ENCODE measurements at regions not wholly inside any gene's neighbourhood (a gene's known extent, or its start where the extent isn't known, plus 50 kb on each side); places are given as distances from the start of the nearest gene placed in this dataset.
A peak's percentile ranks its signal among the peaks of the same experiment; 100 is the strongest.

GRCh38 chr16:54588026-54588425, 301.4 kb upstream of the IRX3 start:
- 85 to 89% methylated on average over 5 of the region's 5 CpGs for WGBS, 2 experiments
- Histone ChIP-seq H3K27ac (ENCODE audit: insufficient read depth, low read depth, low read length, poor library complexity, severe bottlenecking) (no peak overlapping the region), H3K9me3 (ENCODE audit: control insufficient read depth, low read length) (no peaks in the 10 kb centered on the region), H3K4me1 (ENCODE audit: control insufficient read depth, insufficient read depth, low read length) (peaks cover 46% of the 10 kb centered on the region), H3K4me3 (ENCODE audit: insufficient read depth, low read depth, low read length) (no peak overlapping the region), H3K27me3 (ENCODE audit: control insufficient read depth, insufficient read depth, low read length, poor library complexity, severe bottlenecking) (no peaks in the 10 kb centered on the region), H3K36me3 (ENCODE audit: control insufficient read depth, insufficient read depth, low read length) (no peaks in the 10 kb centered on the region)

GRCh38 chr16:54587176-54587515, 300.6 kb upstream of the IRX3 start:
- Histone ChIP-seq H3K9me3 (ENCODE audit: control insufficient read depth, low read length) (no peaks in the 10 kb centered on the region), H3K27ac (ENCODE audit: insufficient read depth, low read depth, low read length, poor library complexity, severe bottlenecking) (no peak overlapping the region), H3K36me3 (ENCODE audit: control insufficient read depth, insufficient read depth, low read length) (no peaks in the 10 kb centered on the region), H3K4me3 (ENCODE audit: insufficient read depth, low read depth, low read length) (no peak overlapping the region), H3K27me3 (ENCODE audit: control insufficient read depth, insufficient read depth, low read length, poor library complexity, severe bottlenecking) (no peaks in the 10 kb centered on the region), H3K4me1 (ENCODE audit: control insufficient read depth, insufficient read depth, low read length) (peaks cover 47% of the 10 kb centered on the region)
- 88 to 90% methylated on average over 2 of the region's 3 CpGs for WGBS, 2 experiments

- no peak overlapping the region for H3K27ac ChIP-seq (ENCODE audit: insufficient read depth, low read depth, low read length, poor library complexity, severe bottlenecking)
- WGBS, 2 experiments: 90 to 97% methylated on average over 4 of the region's 4 CpGs
- H3K9me3 ChIP-seq (ENCODE audit: control insufficient read depth, low read length): no peaks in the 10 kb centered on the region
- no peaks in the 10 kb centered on the region for H3K36me3 ChIP-seq (ENCODE audit: control insufficient read depth, insufficient read depth, low read length)
- no peak overlapping the region for H3K4me3 ChIP-seq (ENCODE audit: insufficient read depth, low read depth, low read length)
- H3K4me1 ChIP-seq (ENCODE audit: control insufficient read depth, insufficient read depth, low read length): peaks cover 47% of the 10 kb centered on the region
- H3K27me3 ChIP-seq (ENCODE audit: control insufficient read depth, insufficient read depth, low read length, poor library complexity, severe bottlenecking): no peaks in the 10 kb centered on the region
These were observed 300.0 kb upstream of the IRX3 start for GRCh38 chr16:54586474-54587175.

GRCh38 chr16:54585998-54586340, 299.4 kb upstream of the IRX3 start:
- H3K4me3 ChIP-seq (ENCODE audit: insufficient read depth, low read depth, low read length): no peak overlapping the region
- H3K27ac ChIP-seq (ENCODE audit: insufficient read depth, low read depth, low read length, poor library complexity, severe bottlenecking): no peak overlapping the region
- WGBS, 2 experiments: 58 to 61% methylated on average over 14 of the region's 14 CpGs
- no peaks in the 10 kb centered on the region for H3K36me3 ChIP-seq (ENCODE audit: control insufficient read depth, insufficient read depth, low read length)
- H3K4me1 ChIP-seq (ENCODE audit: control insufficient read depth, insufficient read depth, low read length): peaks cover 41% of the 10 kb centered on the region
- H3K9me3 ChIP-seq (ENCODE audit: control insufficient read depth, low read length): no peaks in the 10 kb centered on the region
- H3K27me3 ChIP-seq (ENCODE audit: control insufficient read depth, insufficient read depth, low read length, poor library complexity, severe bottlenecking): no peaks in the 10 kb centered on the region

- no peak overlapping the region for H3K4me3 ChIP-seq (ENCODE audit: insufficient read depth, low read depth, low read length)
- WGBS, 2 experiments: 29 to 30% methylated on average over 19 to 20 of the region's 21 CpGs
- H3K9me3 ChIP-seq (ENCODE audit: control insufficient read depth, low read length): no peaks in the 10 kb centered on the region
- H3K27me3 ChIP-seq (ENCODE audit: control insufficient read depth, insufficient read depth, low read length, poor library complexity, severe bottlenecking): peaks cover under 1% of the 10 kb centered on the region
- H3K4me1 ChIP-seq (ENCODE audit: control insufficient read depth, insufficient read depth, low read length): peaks cover 35% of the 10 kb centered on the region
- peak overlapping the region; percentile 56 for H3K27ac ChIP-seq (ENCODE audit: insufficient read depth, low read depth, low read length, poor library complexity, severe bottlenecking)
- no peaks in the 10 kb centered on the region for H3K36me3 ChIP-seq (ENCODE audit: control insufficient read depth, insufficient read depth, low read length)
These were observed 298.8 kb upstream of the IRX3 start for GRCh38 chr16:54585094-54585997.

- H3K27me3 ChIP-seq (ENCODE audit: control insufficient read depth, insufficient read depth, low read length, poor library complexity, severe bottlenecking): peaks cover 4% of the 10 kb centered on the region
- WGBS, 2 experiments: 93% methylated on average over 3 of the region's 3 CpGs
- no peaks in the 10 kb centered on the region for H3K9me3 ChIP-seq (ENCODE audit: control insufficient read depth, low read length)
- no peak overlapping the region for H3K27ac ChIP-seq (ENCODE audit: insufficient read depth, low read depth, low read length, poor library complexity, severe bottlenecking)
- peaks cover 32% of the 10 kb centered on the region for H3K4me1 ChIP-seq (ENCODE audit: control insufficient read depth, insufficient read depth, low read length)
- no peak overlapping the region for H3K4me3 ChIP-seq (ENCODE audit: insufficient read depth, low read depth, low read length)
- H3K36me3 ChIP-seq (ENCODE audit: control insufficient read depth, insufficient read depth, low read length): no peaks in the 10 kb centered on the region
These were observed 297.5 kb upstream of the IRX3 start for GRCh38 chr16:54584121-54584520.

- H3K4me3 ChIP-seq (ENCODE audit: insufficient read depth, low read depth, low read length): no peak overlapping the region
- WGBS, 2 experiments: 44 to 45% methylated on average over 11 of the region's 11 CpGs
- no peaks in the 10 kb centered on the region for H3K36me3 ChIP-seq (ENCODE audit: control insufficient read depth, insufficient read depth, low read length)
- peaks cover 38% of the 10 kb centered on the region for H3K4me1 ChIP-seq (ENCODE audit: control insufficient read depth, insufficient read depth, low read length)
- H3K27me3 ChIP-seq (ENCODE audit: control insufficient read depth, insufficient read depth, low read length, poor library complexity, severe bottlenecking): peaks cover 4% of the 10 kb centered on the region
- H3K27ac ChIP-seq (ENCODE audit: insufficient read depth, low read depth, low read length, poor library complexity, severe bottlenecking): peak overlapping the region; percentile 11
- H3K9me3 ChIP-seq (ENCODE audit: control insufficient read depth, low read length): no peaks in the 10 kb centered on the region
These were observed 296.2 kb upstream of the IRX3 start for GRCh38 chr16:54582631-54583250.

- no peak overlapping the region for H3K4me3 ChIP-seq (ENCODE audit: insufficient read depth, low read depth, low read length)
- no peaks in the 10 kb centered on the region for H3K9me3 ChIP-seq (ENCODE audit: control insufficient read depth, low read length)
- peaks cover 4% of the 10 kb centered on the region for H3K27me3 ChIP-seq (ENCODE audit: control insufficient read depth, insufficient read depth, low read length, poor library complexity, severe bottlenecking)
- WGBS, 2 experiments: 90 to 95% methylated on average over 2 of the region's 2 CpGs
- H3K36me3 ChIP-seq (ENCODE audit: control insufficient read depth, insufficient read depth, low read length): no peaks in the 10 kb centered on the region
- H3K4me1 ChIP-seq (ENCODE audit: control insufficient read depth, insufficient read depth, low read length): peaks cover 37% of the 10 kb centered on the region
- H3K27ac ChIP-seq (ENCODE audit: insufficient read depth, low read depth, low read length, poor library complexity, severe bottlenecking): no peak overlapping the region
These were observed 292.6 kb upstream of the IRX3 start for GRCh38 chr16:54579106-54579728.

- peaks cover 4% of the 10 kb centered on the region for H3K27me3 ChIP-seq (ENCODE audit: control insufficient read depth, insufficient read depth, low read length, poor library complexity, severe bottlenecking)
- WGBS, 2 experiments: 6 to 8% methylated on average over 15 of the region's 15 CpGs
- no peaks in the 10 kb centered on the region for H3K36me3 ChIP-seq (ENCODE audit: control insufficient read depth, insufficient read depth, low read length)
- H3K27ac ChIP-seq (ENCODE audit: insufficient read depth, low read depth, low read length, poor library complexity, severe bottlenecking): peak overlapping the region; percentile 94
- H3K9me3 ChIP-seq (ENCODE audit: control insufficient read depth, low read length): no peaks in the 10 kb centered on the region
- H3K4me1 ChIP-seq (ENCODE audit: control insufficient read depth, insufficient read depth, low read length): peaks cover 33% of the 10 kb centered on the region
- no peak overlapping the region for H3K4me3 ChIP-seq (ENCODE audit: insufficient read depth, low read depth, low read length)
These were observed 291.1 kb upstream of the IRX3 start for GRCh38 chr16:54577651-54578128.

GRCh38 chr16:54576785-54577184, 290.2 kb upstream of the IRX3 start:
- H3K4me3 ChIP-seq (ENCODE audit: insufficient read depth, low read depth, low read length): no peak overlapping the region
- 46 to 49% methylated on average over 4 of the region's 4 CpGs for WGBS, 2 experiments
- peaks cover 26% of the 10 kb centered on the region for H3K4me1 ChIP-seq (ENCODE audit: control insufficient read depth, insufficient read depth, low read length)
- H3K36me3 ChIP-seq (ENCODE audit: control insufficient read depth, insufficient read depth, low read length): no peaks in the 10 kb centered on the region
- no peak overlapping the region for H3K27ac ChIP-seq (ENCODE audit: insufficient read depth, low read depth, low read length, poor library complexity, severe bottlenecking)
- peaks cover 4% of the 10 kb centered on the region for H3K27me3 ChIP-seq (ENCODE audit: control insufficient read depth, insufficient read depth, low read length, poor library complexity, severe bottlenecking)
- no peaks in the 10 kb centered on the region for H3K9me3 ChIP-seq (ENCODE audit: control insufficient read depth, low read length)

Data from ectodermal cell (in vitro differentiated cells).